OCI-LY3 (cell line): ENCODE measurements at regions not wholly inside any gene's neighbourhood (a gene's known extent, or its start where the extent isn't known, plus 50 kb on each side); places are given as distances from the start of the nearest gene placed in this dataset.
A peak's percentile ranks its signal among the peaks of the same experiment; 100 is the strongest.

Experiments
- H2AFZ ChIP-seq: fragments of 200-600, 300-600 bp; shearing (Covaris generic); 2 replicates; pipeline ENCODE4 v1.6.0; 2014; ENCODE audit warnings: antibody characterized with exemption, low read depth, low read length
- H3K27ac ChIP-seq: fragments of 200-600, 300-600 bp; sonication (generic); 2 replicates; pipeline ENCODE4 v1.5.1; 2014; ENCODE audit warnings: mild to moderate bottlenecking, low read length, moderate library complexity, mixed read lengths
- H3K27me3 ChIP-seq: fragments of 200-600, 300-600 bp; sonication (generic); 2 replicates; pipeline ENCODE4 v1.6.1; 2014; ENCODE audit warnings: low read depth, low read length, mixed read lengths
- H3K36me3 ChIP-seq: fragments of 200-600, 300-600 bp; sonication (generic); replicated peaks from 2 replicates; pipeline ENCODE3; 2014; ENCODE audit warnings: low read depth, low read length, mixed read lengths
- H3K4me1 ChIP-seq: fragments of 300-600, 200-600 bp; sonication (generic); 2 replicates; pipeline ENCODE4 v1.6.1; 2014; ENCODE audit warnings: low read length, mixed read lengths
- H3K4me2 ChIP-seq: fragments of 200-600, 300-600 bp; sonication (generic); 2 replicates; pipeline ENCODE4 v1.6.1; 2014; ENCODE audit warnings: low read length, mixed read lengths
- H3K4me3 ChIP-seq: fragments of 300-600, 200-600 bp; sonication (generic); 2 replicates; pipeline ENCODE4 v1.5.1; 2014; ENCODE audit warnings: antibody characterized with exemption, mild to moderate bottlenecking, low read length, moderate library complexity
- H3K79me2 ChIP-seq: fragments of 300-600, 200-600 bp; shearing (Covaris generic); 2 replicates; pipeline ENCODE4 v1.6.1; 2014; ENCODE audit warnings: mild to moderate bottlenecking, low read length, mixed read lengths
- H3K9ac ChIP-seq: fragments of 300-600, 200-600 bp; shearing (Covaris generic); 2 replicates; pipeline ENCODE4 v1.6.0; 2014; ENCODE audit warnings: mild to moderate bottlenecking, low read length, moderate library complexity
- H3K9me3 ChIP-seq: fragments of 200-600, 300-600 bp; shearing (Covaris generic); 2 replicates; pipeline ENCODE4 v1.6.1; 2014; ENCODE audit warnings: low read length, mixed read lengths; ENCODE audit not compliant: insufficient read depth
- H4K20me1 ChIP-seq: fragments of 200-600, 300-600 bp; sonication (generic); 2 replicates; pipeline ENCODE4 v1.6.1; 2016; ENCODE audit warnings: low read length, mixed read lengths; ENCODE audit not compliant: insufficient read depth
- CTCF ChIP-seq: fragments of 200-600, 300-600 bp; sonication (generic); IDR thresholded peaks from 2 replicates; pipeline ENCODE4 v1.5.1; 2014; ENCODE audit warnings: antibody characterized with exemption, low read length, low read depth
- EZH2phosphoT487 ChIP-seq: fragments of 200-600 bp; shearing (Covaris generic); IDR thresholded peaks from 2 replicates; pipeline ENCODE4 v1.6.1; 2018; ENCODE audit warnings: antibody characterized with exemption, mixed run types, low read depth

GRCh38 chr22:22946131-22946530 lies 58.5 kb downstream of the IGLL5 start:
- H3K4me1 ChIP-seq, result peaks cover 96% of the 10 kb centered on the region
- H3K4me2 ChIP-seq, result peak overlapping the region; percentile 73
- H3K27me3 ChIP-seq, result no peaks in the 10 kb centered on the region
- H3K9me3 ChIP-seq, result no peaks in the 10 kb centered on the region
- peak overlapping the region; percentile 41 for H3K4me3 ChIP-seq
- H3K36me3 ChIP-seq, result peaks cover 7% of the 10 kb centered on the region
- H2AFZ ChIP-seq, result no peak overlapping the region
- TF ChIP-seq CTCF (0 out of 2 replicates have a peak, but pooled peaks have one; percentile 10), EZH2phosphoT487 (no peak)
- peak overlapping the region; percentile 92 for H3K27ac ChIP-seq
- peaks cover 97% of the 10 kb centered on the region for H3K79me2 ChIP-seq
- H3K9ac ChIP-seq, result peak overlapping the region; percentile 86
- H4K20me1 ChIP-seq, result no peaks in the 10 kb centered on the region

- peaks cover 25% of the 10 kb centered on the region for H3K36me3 ChIP-seq
- no peaks in the 10 kb centered on the region for H3K9me3 ChIP-seq
- H3K79me2 ChIP-seq, result peaks cover 96% of the 10 kb centered on the region
- H2AFZ ChIP-seq, result no peak overlapping the region
- TF ChIP-seq CTCF (no peak), EZH2phosphoT487 (no peak)
- no peaks in the 10 kb centered on the region for H4K20me1 ChIP-seq
- no peak overlapping the region for H3K9ac ChIP-seq
- H3K27me3 ChIP-seq, result no peaks in the 10 kb centered on the region
- H3K4me3 ChIP-seq, result no peak overlapping the region
- H3K4me2 ChIP-seq, result no peak overlapping the region
- 0 out of 2 replicates have a peak overlapping the region, but pooled peaks have one; percentile 0 for H3K27ac ChIP-seq
- H3K4me1 ChIP-seq, result peaks cover 90% of the 10 kb centered on the region
These were observed 61.3 kb downstream of the IGLL5 start for GRCh38 chr22:22948651-22949571.

GRCh38 chr22:22949953-22950352 lies 62.3 kb downstream of the IGLL5 start:
- no peaks in the 10 kb centered on the region for H3K27me3 ChIP-seq
- no peak overlapping the region for H3K4me3 ChIP-seq
- H3K27ac ChIP-seq, result no peak overlapping the region
- peaks cover 93% of the 10 kb centered on the region for H3K79me2 ChIP-seq
- H3K4me2 ChIP-seq, result no peak overlapping the region
- no peak for TF ChIP-seq EZH2phosphoT487
- TF ChIP-seq CTCF, result no peak
- H3K9ac ChIP-seq, result no peak overlapping the region
- H4K20me1 ChIP-seq, result no peaks in the 10 kb centered on the region
- no peak overlapping the region for H2AFZ ChIP-seq
- peaks cover 87% of the 10 kb centered on the region for H3K4me1 ChIP-seq
- no peaks in the 10 kb centered on the region for H3K9me3 ChIP-seq
- H3K36me3 ChIP-seq, result peaks cover 25% of the 10 kb centered on the region

GRCh38 chr22:22951035-22951434 lies 63.4 kb downstream of the IGLL5 start:
- Histone ChIP-seq H3K36me3 (peaks cover 25% of the 10 kb centered on the region), H3K27ac (peak overlapping the region; percentile 17), H4K20me1 (peaks cover 5% of the 10 kb centered on the region; the same call in 1 of the 2 replicates), H3K4me1 (peaks cover 86% of the 10 kb centered on the region), H3K9ac (no peak overlapping the region), H3K9me3 (no peaks in the 10 kb centered on the region), H2AFZ (no peak overlapping the region), H3K4me3 (no peak overlapping the region), H3K79me2 (peaks cover 92% of the 10 kb centered on the region), H3K4me2 (no peak overlapping the region), H3K27me3 (no peaks in the 10 kb centered on the region)
- TF ChIP-seq CTCF, result no peak
